SK-N-SH (cell line): ENCODE measurements at regions not wholly inside any gene's neighbourhood (a gene's known extent, or its start where the extent isn't known, plus 50 kb on each side); places are given as distances from the start of the nearest gene placed in this dataset.

Experiments used
- CTCF ChIA-PET: fragments of 300-600, 350-600 bp; formaldehyde crosslinking; extraction: SDS; loops from one replicate; lab custom pipeline; 2021; lab: Yijun Ruan, JAX
- POLR2A ChIA-PET: fragments of 350-600 bp; sonication (Branson Sonifier 250); formaldehyde crosslinking; extraction: SDS; loops from one replicate; lab custom pipeline; 2020; ENCODE audit warnings: antibody characterized with exemption, inconsistent platforms; lab: Yijun Ruan, JAX
- DNase-seq: peaks from one replicate; pipeline ENCODE4 v3.0.0; 2012
- H2AFZ ChIP-seq: fragments of 200-600 bp; sonication (generic); 2 replicates; pipeline ENCODE4 v1.8.1; 2016; ENCODE audit warnings: antibody characterized with exemption, mild to moderate bottlenecking, low read depth
- H3F3A ChIP-seq: fragments of 200-600 bp; sonication (generic); replicated peaks from 2 replicates; pipeline ENCODE3; 2016; ENCODE audit warnings: antibody characterized with exemption, mild to moderate bottlenecking; ENCODE audit not compliant: insufficient read depth
- H3K27ac ChIP-seq, 2 experiments: fragments of 200-500 bp in 1 of 2; fragments of 200-600 bp in 1 of 2; sonication (Bioruptor generic) in 1 of 2; sonication (generic), shearing (Covaris generic) in 1 of 2; 2 replicates each; pipeline versions ENCODE4 v1.5.1 to v1.6.1; 2014 to 2016; ENCODE audit warnings: low read depth in 2 of 2, inconsistent platforms in 1 of 2, low read length in 1 of 2, mild to moderate bottlenecking in 1 of 2, mixed read lengths in 1 of 2
- H3K27me3 ChIP-seq: fragments of 200-600 bp; sonication (generic), shearing (Covaris generic); 2 replicates; pipeline ENCODE4 v1.6.1; 2016; ENCODE audit warnings: mixed run types; ENCODE audit not compliant: insufficient read depth
- H3K36me3 ChIP-seq, 2 experiments: fragments of 200-500 bp in 1 of 2; fragments of 200-600 bp in 1 of 2; sonication (Bioruptor generic) in 1 of 2; sonication (generic) in 1 of 2; replicated peaks in 1 of 2; 2 replicates each; pipeline versions ENCODE3 to v1.5.1; 2014 to 2016; ENCODE audit warnings: low read length in 1 of 2, mild to moderate bottlenecking in 1 of 2; ENCODE audit not compliant: insufficient read depth in 2 of 2, control insufficient read depth in 1 of 2
- H3K4me1 ChIP-seq, 2 experiments: fragments of 200-500 bp in 1 of 2; fragments of 200-600 bp in 1 of 2; sonication (Bioruptor generic) in 1 of 2; sonication (generic), shearing (Covaris generic) in 1 of 2; 2 replicates each; pipeline versions ENCODE4 v1.5.1 to v1.6.1; 2014 to 2016; ENCODE audit warnings: low read depth in 1 of 2, low read length in 1 of 2, mixed run types in 1 of 2; ENCODE audit not compliant: insufficient read depth in 2 of 2, control insufficient read depth in 1 of 2
- H3K4me2 ChIP-seq: fragments of 200-600 bp; sonication (generic), shearing (Covaris generic); 2 replicates; pipeline ENCODE4 v1.6.1; 2017; ENCODE audit warnings: mixed run types
- H3K4me3 ChIP-seq, 2 experiments: fragments of 200-500 bp in 1 of 2; fragments of 200-600 bp in 1 of 2; sonication (Bioruptor generic) in 1 of 2; sonication (generic), shearing (Covaris generic) in 1 of 2; 2 replicates each; pipeline versions ENCODE4 v1.5.1 to v1.8.1; 2014 to 2016; ENCODE audit warnings: low read depth in 2 of 2, inconsistent platforms in 1 of 2, low read length in 1 of 2, mild to moderate bottlenecking in 1 of 2, mixed read lengths in 1 of 2, moderate library complexity in 1 of 2
- H3K79me2 ChIP-seq: fragments of 200-600 bp; sonication (generic); 2 replicates; pipeline ENCODE4 v1.8.1; 2017; ENCODE audit warnings: mild to moderate bottlenecking; ENCODE audit not compliant: insufficient read depth
- H3K9ac ChIP-seq: fragments of 200-600 bp; sonication (generic); 2 replicates; pipeline ENCODE4 v1.6.1; 2017; ENCODE audit warnings: mixed run types
- H3K9me2 ChIP-seq: fragments of 200-600 bp; sonication (generic); 2 replicates; pipeline ENCODE4 v1.6.1; 2017; ENCODE audit warnings: mixed run types
- H3K9me3 ChIP-seq: fragments of 200-600 bp; sonication (generic); 2 replicates; pipeline ENCODE4 v1.6.1; 2017; ENCODE audit warnings: mixed run types, mild to moderate bottlenecking, moderate library complexity
- H4K20me1 ChIP-seq: fragments of 200-600 bp; sonication (generic); 2 replicates; pipeline ENCODE4 v1.6.1; 2017; ENCODE audit warnings: mild to moderate bottlenecking, mixed run types; ENCODE audit not compliant: insufficient read depth
- EP300 ChIP-seq, 2 experiments: IDR thresholded peaks; 2 replicates each; pipeline versions ENCODE4 v1.4.0 to v1.6.1; 2012; ENCODE audit warnings: borderline replicate concordance in 1 of 2, low read depth in 1 of 2, low read length in 1 of 2
- FOSL2 ChIP-seq: IDR thresholded peaks from 2 replicates; pipeline ENCODE4 v1.4.0; 2012; ENCODE audit warnings: low read depth, mild to moderate bottlenecking, moderate library complexity, borderline replicate concordance
- FOXJ3 ChIP-seq: sonication (generic); formaldehyde crosslinking; IDR thresholded peaks from 2 replicates; pipeline ENCODE4 v1.5.1; 2020; ENCODE audit warnings: mild to moderate bottlenecking, missing genetic modification reagents
- FOXM1 ChIP-seq: IDR thresholded peaks from 2 replicates; pipeline ENCODE4 v1.4.0; 2012; ENCODE audit warnings: low read depth, mild to moderate bottlenecking
- GABPA ChIP-seq: IDR thresholded peaks from 2 replicates; pipeline ENCODE4 v1.4.0; 2012; ENCODE audit warnings: low read depth, mild to moderate bottlenecking
- IRF3 ChIP-seq: fragments of 150-350 bp; IDR thresholded peaks from 2 replicates; pipeline ENCODE4 v1.6.1; 2016; ENCODE audit warnings: mild to moderate bottlenecking, low read depth, low read length
- JUND ChIP-seq: IDR thresholded peaks from 2 replicates; pipeline ENCODE4 v1.4.0; 2012
- NFIC ChIP-seq: IDR thresholded peaks from 2 replicates; pipeline ENCODE4 v1.4.0; 2012; ENCODE audit warnings: borderline replicate concordance
- RAD21 ChIP-seq: IDR thresholded peaks from 2 replicates; pipeline ENCODE4 v1.6.1; 2012; ENCODE audit warnings: mild to moderate bottlenecking, low read length
- REST ChIP-seq: IDR thresholded peaks from 2 replicates; pipeline ENCODE4 v1.6.1; 2012; ENCODE audit warnings: mild to moderate bottlenecking, low read depth, low read length, moderate library complexity
- RXRA ChIP-seq: IDR thresholded peaks from 2 replicates; pipeline ENCODE4 v1.4.0; 2012; ENCODE audit warnings: low read depth, mild to moderate bottlenecking, borderline replicate concordance
- TAF1 ChIP-seq: IDR thresholded peaks from 2 replicates; pipeline ENCODE4 v1.6.1; 2012; ENCODE audit warnings: low read depth, mild to moderate bottlenecking, low read length, moderate library complexity, borderline replicate concordance
- TCF12 ChIP-seq: IDR thresholded peaks from 2 replicates; pipeline ENCODE4 v1.4.0; 2012
- ZBTB33 ChIP-seq: IDR thresholded peaks from 2 replicates; pipeline ENCODE4 v1.4.0; 2012; ENCODE audit warnings: low read depth, borderline replicate concordance
- WGBS: methylation state at CpG from one replicate; pipeline ENCODE4 v1.1.6; 2017; ENCODE audit warnings: low lambda C conversion rate; 5-methylcytosine and 5-hydroxymethylcytosine counted together

GRCh38 chr2:66702301-66702700 lies 267.4 kb downstream of the MEIS1 start:
- Histone ChIP-seq H3K4me3 (no peak overlapping the region), H3K79me2 (no peaks in the 10 kb centered on the region), H3K9me3 (no peaks in the 10 kb centered on the region), H3K27ac (no peak overlapping the region; a peak in 1 of 4 replicates), H3K9me2 (no peaks in the 10 kb centered on the region), H2AFZ (no peak overlapping the region), H3K36me3 (no peaks in the 10 kb centered on the region), H3F3A (no peaks in the 10 kb centered on the region), H4K20me1 (no peaks in the 10 kb centered on the region), H3K9ac (no peak overlapping the region), H3K27me3 (no peaks in the 10 kb centered on the region), H3K4me2 (no peak overlapping the region), H3K4me1 (peaks cover 0 to 20% of the 10 kb centered on the region in 2 experiments; a peak in 3 of 4 replicates)
- ChIA-PET CTCF (no interaction called here), POLR2A (no interaction called here)
- TF ChIP-seq NFIC (no peak), FOXJ3 (CRISPR knock-in tag) (no peak), RXRA (no peak), TAF1 (no peak), JUND (no peak), IRF3 (no peak), FOXM1 (no peak), FOSL2 (no peak), REST (no peak), RAD21 (no peak), ZBTB33 (no peak), GABPA (no peak), TCF12 (no peak), EP300 (IDR thresholded peaks at IDR 0.05; ENCODE audit: borderline replicate concordance in 1 of 2, low read depth in 1 of 2, low read length in 1 of 2) (no peak)
- WGBS: 82% methylated on average over 6 of the region's 6 CpGs
- DNase-seq: no peak
